OCI-LY3 (cell line): ENCODE measurements at regions not wholly inside any gene's neighbourhood (a gene's known extent, or its start where the extent isn't known, plus 50 kb on each side); places are given as distances from the start of the nearest gene placed in this dataset.

ENCODE experiments used
- CTCF ChIP-seq: fragments of 200-600, 300-600 bp; sonication (generic); IDR thresholded peaks from 2 replicates; pipeline ENCODE4 v1.5.1; 2014; ENCODE audit warnings: antibody characterized with exemption, low read length, low read depth
- EZH2phosphoT487 ChIP-seq: fragments of 200-600 bp; shearing (Covaris generic); IDR thresholded peaks from 2 replicates; pipeline ENCODE4 v1.6.1; 2018; ENCODE audit warnings: antibody characterized with exemption, mixed run types, low read depth

DNA sequence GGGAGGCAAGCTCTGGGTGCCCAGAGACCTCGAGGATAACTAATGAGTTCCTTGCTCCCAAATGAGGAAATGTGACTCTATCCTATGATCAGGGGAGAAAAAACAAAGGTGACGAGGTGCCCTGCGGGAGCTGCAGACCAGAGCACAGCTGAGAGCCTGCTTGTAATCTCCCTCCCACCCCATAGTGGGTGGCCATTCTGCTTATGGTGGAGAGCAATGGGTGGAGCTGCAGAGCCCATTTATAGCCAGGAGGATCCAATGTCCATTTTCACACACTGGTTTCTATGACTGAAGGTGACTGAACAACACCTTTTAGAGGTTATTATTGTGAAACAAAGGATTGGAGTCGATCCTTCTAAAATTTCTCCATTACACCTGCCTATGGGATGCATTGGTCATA lies 153.3 kb downstream of the COL6A3 start:
- TF ChIP-seq CTCF (no peak), EZH2phosphoT487 (no peak)
